Coronary artery (tissue), 2 donors: ENCODE measurements at regions not wholly inside any gene's neighbourhood (a gene's known extent, or its start where the extent isn't known, plus 50 kb on each side); places are given as distances from the start of the nearest gene placed in this dataset.
"Not testable (repeated sequence)": the region's sequence is repeated elsewhere in the genome, so short reads cannot be mapped to it uniquely, and the experiment has no call there.

ENCODE experiments used
- DNase-seq: peaks from one replicate; pipeline ENCODE4 v3.0.0-alpha.2; 2017; ENCODE audit warnings: low spot score
- H3K27ac ChIP-seq, 2 donors: fragments of 200-600 bp; sonication (generic); one replicate each; pipeline ENCODE4 v1.5.1; 2016 to 2019
- H3K4me3 ChIP-seq: fragments of 200-600 bp; sonication (generic); 2 replicates; pipeline ENCODE4 v1.5.1; 2016; ENCODE audit warnings: mild to moderate bottlenecking, moderate library complexity

GRCh38 chr21:5975719-5976118, 4545.7 kb upstream of the TPTE start:
- H3K4me3 ChIP-seq, H3K27ac ChIP-seq, DNase-seq: not testable (repeated sequence)

DNA sequence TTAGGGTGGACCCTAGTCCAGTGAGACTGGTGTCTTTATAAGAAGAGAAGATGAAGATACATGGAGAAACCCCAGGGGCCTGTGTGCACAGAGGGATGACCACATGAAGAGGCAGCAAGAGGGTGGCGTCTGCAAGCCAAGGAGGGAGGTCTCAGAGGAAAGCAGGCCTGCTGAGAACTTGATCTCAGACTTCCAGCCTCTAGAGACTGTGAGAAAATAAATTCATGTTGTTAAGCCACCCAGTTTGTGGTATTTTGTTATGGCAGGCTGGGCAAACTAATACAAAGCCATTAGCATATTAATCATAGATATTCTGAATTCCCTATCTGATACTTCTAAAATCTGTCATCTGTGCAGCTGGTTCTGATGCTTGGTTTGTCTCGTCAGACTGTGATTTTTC, 4523.8 kb upstream of the TPTE start:
- not testable (repeated sequence) for H3K4me3 ChIP-seq, DNase-seq

DNA sequence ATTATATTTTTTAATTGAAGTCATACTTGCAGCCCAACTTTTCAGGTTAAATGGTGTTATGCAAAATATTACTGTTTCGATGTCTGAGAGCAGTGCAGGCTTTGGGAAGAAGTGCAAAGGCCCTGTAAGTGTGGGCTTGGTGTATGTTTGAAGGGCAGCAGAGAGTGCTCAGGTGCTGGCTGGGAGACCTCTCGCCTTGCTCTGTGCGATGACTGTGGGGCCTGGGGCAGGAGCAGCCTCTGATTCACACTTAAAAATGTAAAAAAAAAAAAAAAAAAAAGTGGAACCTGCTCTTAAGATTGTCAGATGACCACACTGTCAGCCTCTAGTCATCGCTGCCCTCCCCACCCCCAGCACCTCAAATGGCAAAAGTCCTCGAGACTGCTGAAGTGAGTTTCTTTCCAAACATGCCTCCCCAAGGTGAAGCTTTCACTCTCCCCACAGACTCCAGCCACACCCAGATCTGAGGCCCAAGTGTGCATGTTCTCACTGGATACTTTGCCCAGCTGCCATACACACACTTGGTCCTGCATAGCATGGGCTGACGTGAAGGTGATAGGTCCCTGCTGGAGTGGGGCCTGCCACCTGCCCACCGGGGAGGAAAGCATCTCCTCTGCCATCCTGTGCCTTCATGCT, 4505.8 kb upstream of the TPTE start:
- not testable (repeated sequence) for H3K27ac ChIP-seq, H3K4me3 ChIP-seq, DNase-seq

More for the DNA sequence above, 4523.8 kb upstream of the TPTE start:
- not testable (repeated sequence) for H3K27ac ChIP-seq

GRCh38 chr21:6020460-6020859, 4500.9 kb upstream of the TPTE start:
- DNase-seq: not testable (repeated sequence)

DNA sequence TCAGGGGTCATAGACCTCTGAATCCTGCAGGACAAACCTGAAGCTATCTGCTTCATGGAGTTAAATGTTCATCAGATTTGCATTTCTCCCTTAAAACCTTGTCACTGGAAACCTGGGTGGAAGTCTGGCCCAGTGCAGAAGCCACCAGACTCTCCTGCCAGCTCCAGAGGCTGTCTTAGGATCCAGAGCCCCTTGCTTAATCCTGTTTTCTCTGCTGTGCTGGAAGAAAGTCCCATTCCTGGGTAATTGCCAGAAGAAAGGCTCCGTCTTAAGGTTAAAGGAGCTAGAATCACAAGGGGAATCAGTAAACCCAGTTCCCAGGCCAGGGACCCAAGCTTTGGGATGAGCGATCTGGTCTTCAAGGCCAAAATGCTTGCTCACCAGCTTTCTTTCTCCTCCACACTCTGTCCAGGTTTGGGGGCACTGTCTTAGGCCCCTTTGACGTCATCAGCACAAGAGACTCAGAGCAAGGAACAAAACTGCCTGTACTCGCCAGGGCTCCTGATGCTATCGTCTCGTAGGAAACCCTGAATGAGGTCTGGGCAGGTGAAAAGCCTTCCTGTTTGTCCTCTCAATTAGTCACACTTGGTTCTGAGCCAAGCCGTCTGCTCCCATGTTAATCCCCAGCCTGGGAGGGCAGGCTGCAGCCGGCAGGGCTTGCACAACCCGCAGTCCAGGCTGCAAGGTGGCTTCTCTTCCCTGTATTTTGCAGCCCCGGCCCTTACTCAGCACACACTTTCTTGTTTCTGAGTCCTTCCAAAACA, 4500.2 kb upstream of the TPTE start:
- not testable (repeated sequence) for DNase-seq, H3K4me3 ChIP-seq

More at GRCh38 chr21:6020460-6020859, 4500.9 kb upstream of the TPTE start:
- not testable (repeated sequence) for H3K4me3 ChIP-seq, H3K27ac ChIP-seq

GRCh38 chr21:6021717-6022270, 4499.6 kb upstream of the TPTE start:
- not testable (repeated sequence) for H3K4me3 ChIP-seq, H3K27ac ChIP-seq, DNase-seq

More for the DNA sequence above, 4500.2 kb upstream of the TPTE start:
- H3K27ac ChIP-seq: not testable (repeated sequence)

DNA sequence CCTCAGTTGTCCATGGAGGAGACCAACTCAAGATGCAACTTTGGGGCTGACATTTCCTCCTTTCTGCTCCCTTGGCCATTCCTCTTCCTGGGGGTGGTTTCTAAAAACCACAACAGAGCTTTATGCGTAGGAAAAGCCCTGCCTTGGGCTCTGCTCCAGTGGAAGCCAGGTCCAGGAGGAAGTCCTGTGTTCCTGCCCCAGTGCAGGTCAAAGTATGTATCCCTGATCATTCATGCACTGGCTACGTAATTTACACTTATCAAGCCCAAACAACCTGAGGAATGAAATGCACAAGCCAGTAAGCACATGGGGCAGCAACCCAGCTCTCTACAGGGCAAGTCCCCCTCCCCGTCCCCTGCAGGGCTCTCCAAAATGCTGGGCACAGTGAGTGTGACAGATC, 4498.1 kb upstream of the TPTE start:
- not testable (repeated sequence) for DNase-seq, H3K4me3 ChIP-seq, H3K27ac ChIP-seq

- not testable (repeated sequence) for DNase-seq, H3K4me3 ChIP-seq, H3K27ac ChIP-seq
Observed at GRCh38 chr21:6025139-6025538, 4496.2 kb upstream of the TPTE start.

DNA sequence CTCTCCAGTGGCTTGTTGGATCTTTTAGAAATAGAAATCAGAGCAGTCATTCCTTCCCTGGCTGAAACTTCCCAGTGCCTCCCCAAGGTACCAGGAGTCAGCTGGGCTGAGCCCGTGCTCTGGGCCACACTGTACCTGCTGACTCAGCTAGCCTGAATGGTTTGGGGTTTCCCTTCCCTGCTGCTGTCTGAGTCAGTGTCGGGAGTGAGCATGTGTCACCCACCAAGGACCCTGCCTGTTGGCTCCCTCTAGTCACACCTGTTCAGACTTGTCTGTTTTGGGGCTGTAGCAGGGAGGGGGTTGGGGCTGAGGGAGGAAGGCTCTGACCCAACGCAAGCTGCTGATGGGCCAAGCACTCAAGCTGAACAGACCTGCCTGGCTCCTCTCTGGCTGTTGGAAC, 4493.9 kb upstream of the TPTE start:
- not testable (repeated sequence) for H3K4me3 ChIP-seq, DNase-seq, H3K27ac ChIP-seq

- not testable (repeated sequence) for H3K27ac ChIP-seq, H3K4me3 ChIP-seq, DNase-seq
Observed at GRCh38 chr21:6034124-6034678, 4487.2 kb upstream of the TPTE start.

DNA sequence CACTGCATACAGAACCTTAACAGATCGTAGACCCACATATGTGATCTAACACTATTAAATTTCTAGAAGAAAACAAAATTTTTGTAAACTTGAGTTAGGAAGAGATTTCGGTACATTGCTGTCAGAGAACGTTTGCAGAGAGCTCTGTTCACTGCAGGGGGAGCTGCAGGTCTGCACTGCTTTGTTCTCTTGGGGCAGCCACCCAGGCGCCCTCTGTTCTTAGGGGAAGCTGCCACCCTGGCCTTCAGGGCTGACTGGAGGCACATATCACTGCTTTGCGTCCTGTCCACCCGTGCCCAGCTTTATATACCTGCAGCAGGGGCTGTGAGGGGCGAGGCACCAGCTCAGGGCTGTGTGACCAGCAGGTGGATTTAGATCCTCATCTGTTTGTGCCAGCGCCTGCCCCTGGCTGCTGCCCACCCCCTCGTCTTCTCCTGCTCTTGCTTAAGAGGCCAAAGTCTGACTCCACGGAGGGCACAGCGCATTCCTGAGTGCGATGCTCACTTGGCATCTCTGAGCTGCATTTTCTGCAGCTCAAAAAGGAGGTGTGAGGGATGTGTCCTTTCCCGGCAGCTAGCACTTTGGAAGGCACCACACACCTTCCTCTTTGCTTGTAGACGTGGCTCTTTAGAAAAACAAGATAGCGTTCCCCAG, 4486.4 kb upstream of the TPTE start:
- not testable (repeated sequence) for H3K27ac ChIP-seq, H3K4me3 ChIP-seq, DNase-seq

DNA sequence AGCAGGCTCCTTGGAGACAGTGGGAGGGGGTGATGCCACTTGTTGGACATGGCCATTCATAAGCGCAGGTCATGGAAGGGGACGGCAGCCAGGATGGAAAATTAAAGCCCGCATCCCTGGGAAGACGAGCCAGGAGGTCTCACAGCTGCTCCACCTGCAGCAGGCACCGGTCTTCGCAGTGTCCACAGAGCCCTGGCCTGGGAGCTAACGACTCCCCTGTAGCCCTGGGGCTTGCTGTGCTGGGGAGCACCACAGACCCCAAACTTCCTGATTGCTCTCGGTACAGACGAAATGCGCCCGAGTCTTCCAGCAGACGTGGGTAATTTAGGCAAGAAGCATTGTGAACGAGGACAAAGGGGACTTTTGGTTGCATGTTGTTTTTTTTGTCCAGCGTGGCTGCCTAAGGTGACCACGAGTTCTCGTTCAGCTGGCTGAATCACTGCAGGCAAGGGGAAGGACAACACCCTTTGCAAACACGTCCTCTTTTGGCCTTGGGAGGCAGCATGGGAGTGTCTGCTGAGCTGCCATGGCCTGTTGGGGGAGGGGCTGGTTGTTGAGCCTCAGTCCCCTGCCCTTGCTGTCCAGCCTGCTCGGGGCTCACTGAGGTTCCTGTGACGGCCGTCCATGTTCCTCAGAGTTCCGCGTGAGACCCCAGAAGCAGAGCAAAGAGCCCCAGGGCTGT, 4485.8 kb upstream of the TPTE start:
- not testable (repeated sequence) for H3K27ac ChIP-seq, DNase-seq, H3K4me3 ChIP-seq

GRCh38 chr21:6039224-6039623, 4482.2 kb upstream of the TPTE start:
- H3K4me3 ChIP-seq, H3K27ac ChIP-seq: not testable (repeated sequence)

DNA sequence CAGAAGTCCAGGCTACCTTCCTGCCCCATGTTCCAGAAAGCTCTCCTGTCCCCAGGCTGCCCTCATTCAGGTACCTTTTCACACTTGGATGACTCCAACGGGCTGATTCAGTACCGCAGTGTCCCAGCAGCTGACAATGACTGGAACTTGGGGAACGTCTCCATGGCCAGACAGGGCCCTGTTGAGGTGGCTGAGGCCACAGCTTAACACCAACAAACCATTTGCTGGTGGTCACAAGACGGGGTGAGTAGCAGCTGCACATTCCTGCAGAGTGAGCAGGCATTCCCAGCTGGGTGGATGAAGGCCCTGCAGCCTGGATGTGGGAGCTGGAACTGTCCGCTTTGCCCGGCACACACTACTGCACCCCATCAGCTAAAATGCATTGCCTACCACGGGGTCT, 4481.3 kb upstream of the TPTE start:
- H3K27ac ChIP-seq, DNase-seq, H3K4me3 ChIP-seq: not testable (repeated sequence)

More at GRCh38 chr21:6039224-6039623, 4482.2 kb upstream of the TPTE start:
- DNase-seq: not testable (repeated sequence)

DNA sequence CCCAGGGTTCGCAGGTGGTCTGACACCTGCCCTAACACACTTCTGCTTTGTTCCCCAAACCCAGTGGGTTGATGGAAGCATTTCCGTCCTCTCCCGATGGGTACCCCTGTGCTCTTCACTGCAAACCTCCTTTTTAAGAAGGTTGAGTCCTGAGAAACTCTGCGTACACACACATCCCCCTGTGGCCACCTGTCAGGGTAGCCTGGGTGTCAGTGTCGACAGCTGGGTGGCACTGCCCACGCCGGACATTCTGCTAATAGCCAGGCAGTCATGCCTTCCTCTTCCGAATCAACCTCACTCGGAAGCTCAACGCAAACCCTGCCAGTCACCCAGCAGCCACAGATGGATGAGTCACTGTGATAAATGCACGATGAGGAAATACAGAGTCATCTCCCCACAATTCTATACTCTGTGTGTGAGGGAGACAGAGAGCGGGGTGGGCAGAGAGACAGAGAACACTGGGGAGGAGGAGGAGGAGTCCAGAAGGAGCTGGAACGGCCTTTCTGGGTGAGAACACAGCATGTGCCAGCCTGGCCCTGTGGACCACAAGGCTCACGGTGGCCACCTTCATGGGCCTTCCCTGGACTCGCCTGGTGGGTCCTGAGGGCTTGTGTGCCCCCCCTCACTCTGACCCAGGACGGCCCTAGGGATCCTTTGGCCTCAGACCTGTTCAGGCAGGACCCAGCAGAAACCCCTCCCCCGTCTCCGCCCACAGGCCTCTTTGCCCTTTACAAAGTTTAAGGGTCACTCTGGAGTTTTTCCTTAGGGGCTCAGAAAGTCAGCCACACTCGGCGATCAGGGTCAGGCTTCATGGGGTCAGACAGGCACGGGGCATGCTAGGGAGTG, 4477.7 kb upstream of the TPTE start:
- not testable (repeated sequence) for DNase-seq, H3K4me3 ChIP-seq, H3K27ac ChIP-seq

DNA sequence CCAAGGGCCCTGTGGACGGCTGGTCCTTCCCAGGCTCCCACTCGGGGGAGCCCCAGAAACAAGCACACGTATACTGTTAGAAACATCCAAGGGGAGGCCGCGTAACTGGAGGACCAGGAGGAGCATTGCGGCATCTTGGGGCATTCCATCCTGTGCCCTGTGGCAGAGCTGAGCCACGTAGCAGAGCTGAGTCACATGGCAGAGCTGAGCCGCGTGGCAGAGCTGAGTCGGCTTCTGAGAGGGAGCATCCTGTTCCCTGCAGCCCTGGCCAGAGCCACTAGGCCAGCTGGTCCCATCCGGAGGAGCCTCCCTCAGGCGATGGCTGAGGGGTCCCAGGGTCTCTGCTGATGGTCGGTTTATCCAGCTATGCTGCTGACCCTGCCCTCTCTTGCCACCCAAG, 4476.7 kb upstream of the TPTE start:
- not testable (repeated sequence) for DNase-seq, H3K27ac ChIP-seq, H3K4me3 ChIP-seq

DNA sequence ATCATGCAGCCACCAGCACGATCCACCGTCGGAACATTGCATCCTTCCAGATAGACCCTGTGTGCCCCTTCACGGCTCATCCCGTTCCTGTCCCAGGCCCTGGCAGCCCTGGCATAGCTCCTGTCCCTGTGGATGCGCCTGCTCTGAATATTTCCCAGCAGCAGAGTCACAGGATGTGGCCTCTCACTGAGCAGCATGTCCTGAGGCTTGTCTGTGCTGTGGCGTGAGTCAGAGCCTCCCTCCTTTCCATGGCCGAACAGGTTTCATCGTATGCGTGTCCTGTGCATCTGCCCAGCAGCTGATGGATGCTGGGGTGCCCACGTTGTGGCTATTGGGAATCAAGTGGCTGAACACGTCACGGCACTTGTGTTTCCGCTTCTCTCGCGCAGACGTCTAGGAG, 4471.5 kb upstream of the TPTE start:
- not testable (repeated sequence) for H3K4me3 ChIP-seq, H3K27ac ChIP-seq, DNase-seq

- not testable (repeated sequence) for H3K27ac ChIP-seq, DNase-seq, H3K4me3 ChIP-seq
Observed at GRCh38 chr21:6052109-6052508, 4469.3 kb upstream of the TPTE start.
